Right ventricle myocardium inferior (tissue), 1 donor: ENCODE measurements at regions not wholly inside any gene's neighbourhood (a gene's known extent, or its start where the extent isn't known, plus 50 kb on each side); places are given as distances from the start of the nearest gene placed in this dataset.

Experiments
- ATAC-seq: fragments of 200-7000 bp; cut with Tn5 transposase; one replicate; pipeline ENCODE4 v1.9.1; 2020; ENCODE audit warnings: mild to moderate bottlenecking, moderate library complexity
- DNase-seq: peaks from one replicate; pipeline ENCODE4 v3.0.0; 2021; ENCODE audit errors: missing footprints
- intact Hi-C: fragments of 100-400 bp; cut with DNase I; formaldehyde crosslinking; loops from one replicate; pipeline ENCODE4 v1.11.0; 2022
- donor health status: DM: no; HTN: yes; CAD: no; lungs with severe emphysema.

DNA sequence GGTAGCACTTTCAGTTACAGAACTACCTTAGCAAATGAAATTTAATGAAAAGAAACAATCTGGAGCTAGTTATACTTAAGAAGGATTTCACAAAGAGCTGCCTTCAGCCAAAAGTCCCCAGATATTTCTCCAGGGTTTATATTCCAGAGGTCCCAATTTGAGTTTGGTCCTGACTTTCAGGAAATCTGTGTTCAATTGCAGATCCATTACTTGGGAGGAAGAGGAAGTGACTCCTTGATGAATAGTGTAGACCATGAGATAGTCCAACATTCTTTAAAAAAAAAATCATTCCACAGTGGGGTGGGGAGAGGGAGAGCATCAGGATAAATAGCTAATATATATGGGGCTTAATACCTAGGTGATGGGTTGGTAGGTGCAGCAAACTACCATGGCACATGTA is 117.6 kb upstream of the ARHGAP20 start:
- DNase-seq (no peak), ATAC-seq (no peak)

DNA sequence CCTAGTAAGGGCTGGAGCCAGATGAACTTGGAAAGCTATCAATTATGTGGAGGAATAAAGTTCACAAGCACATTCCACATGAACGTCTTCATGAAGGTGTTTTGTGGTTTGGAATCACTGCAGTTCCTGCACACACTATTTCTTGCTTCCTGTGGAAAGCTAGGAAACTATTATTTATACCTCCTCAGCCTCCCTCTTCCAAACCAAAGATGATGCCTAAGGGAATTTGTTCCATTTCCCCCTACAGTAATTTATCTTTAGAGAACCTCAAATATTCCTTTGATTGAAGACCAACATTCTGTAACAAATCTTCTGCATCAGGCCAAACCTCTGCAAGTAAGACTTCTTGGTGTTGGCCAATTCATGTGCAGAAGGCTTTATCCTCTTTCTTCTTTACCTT is 115.8 kb upstream of the ARHGAP20 start:
- ATAC-seq: no peak
- intact Hi-C loops: no loop called here

More for the DNA sequence above, 117.6 kb upstream of the ARHGAP20 start:
- intact Hi-C loops: no loop called here

DNA sequence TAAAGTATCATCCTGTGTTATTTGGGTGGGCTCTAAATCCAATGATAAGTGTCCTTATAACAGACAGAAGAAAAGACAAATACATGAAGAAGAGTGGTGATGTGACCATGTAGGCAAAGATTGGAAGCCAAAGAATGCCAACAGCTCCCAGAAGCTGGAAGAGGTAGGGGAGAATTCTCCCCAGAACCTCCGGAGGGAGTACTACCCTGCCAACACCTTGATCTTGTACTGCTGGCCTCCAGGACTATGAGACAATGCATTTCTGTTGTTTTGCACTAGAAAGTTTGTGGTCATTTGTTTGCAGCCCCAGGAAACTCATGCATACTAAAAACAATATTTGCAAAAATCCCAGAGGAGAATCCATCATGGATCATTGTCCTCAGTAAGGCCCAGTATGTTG is 115.0 kb upstream of the ARHGAP20 start:
- intact Hi-C loops: no loop called here
- no peak for ATAC-seq

More for the DNA sequence above, 115.8 kb upstream of the ARHGAP20 start:
- no peak for DNase-seq

DNA sequence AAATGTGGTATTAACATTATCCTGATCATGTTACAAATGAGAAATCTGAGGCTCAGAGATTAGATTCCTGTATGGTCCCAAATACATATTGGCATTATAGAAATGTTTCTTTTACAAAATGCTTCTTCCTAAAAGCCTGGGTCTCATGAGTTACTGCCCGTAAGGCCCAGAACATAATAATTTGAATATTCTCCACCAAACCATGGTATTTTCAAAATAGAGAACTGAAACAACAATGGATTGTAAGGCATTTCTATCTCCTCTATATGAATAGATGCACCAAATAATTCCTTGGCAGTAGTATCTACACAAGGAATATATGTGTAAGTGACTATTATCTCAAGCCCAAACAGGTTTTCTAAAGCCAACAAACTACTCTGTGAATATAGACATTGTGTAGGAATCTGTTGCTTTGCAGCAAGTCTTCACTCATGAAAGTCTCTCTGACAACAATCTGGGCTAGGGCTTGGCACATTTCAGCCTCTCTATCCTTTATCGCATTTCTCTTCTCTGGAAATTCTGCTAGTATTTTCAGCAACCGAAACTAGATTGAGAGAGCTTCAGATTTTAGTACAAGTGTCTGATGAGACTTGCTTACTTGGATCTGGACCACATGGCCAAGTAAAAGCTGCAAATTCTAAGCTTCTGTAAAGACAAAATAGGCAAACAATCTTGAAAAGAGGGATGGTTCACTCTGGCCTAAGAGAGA is 112.8 kb upstream of the ARHGAP20 start:
- no peak for DNase-seq
- no peak for ATAC-seq
- intact Hi-C loops: no loop called here

More for the DNA sequence above, 115.0 kb upstream of the ARHGAP20 start:
- DNase-seq: no peak

DNA sequence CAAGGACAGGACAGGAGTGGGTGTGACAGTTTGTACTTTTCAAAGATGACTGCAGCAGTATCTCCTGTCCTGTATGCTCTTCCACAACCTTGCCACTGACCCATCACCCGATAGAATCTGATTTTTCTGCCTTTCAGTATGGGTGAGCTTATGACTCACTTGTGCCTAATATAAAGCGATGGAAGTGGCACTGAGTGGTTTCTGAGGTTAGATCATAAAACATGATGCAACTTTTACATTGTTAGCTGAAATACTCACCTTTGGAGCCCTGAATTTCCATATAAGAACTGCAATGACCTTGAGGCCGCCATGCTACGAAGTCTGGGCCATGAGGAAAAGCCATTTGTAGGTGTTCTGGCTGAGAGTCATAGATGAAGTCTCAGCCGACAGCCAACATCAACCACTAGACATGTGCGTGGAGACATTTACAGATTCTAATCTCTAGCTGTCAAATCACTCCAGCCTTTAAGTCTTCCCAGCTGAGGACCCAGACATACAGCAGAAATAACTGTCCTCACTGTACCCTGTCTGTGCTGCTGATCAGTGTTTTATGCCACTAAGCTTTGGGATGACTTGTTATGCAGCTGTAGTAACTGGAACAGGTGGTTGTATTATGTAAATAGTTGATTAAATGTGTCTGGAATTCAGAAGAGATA is 105.9 kb upstream of the ARHGAP20 start:
- intact Hi-C loops: no loop called here
- ATAC-seq (no peak), DNase-seq (no peak)

DNA sequence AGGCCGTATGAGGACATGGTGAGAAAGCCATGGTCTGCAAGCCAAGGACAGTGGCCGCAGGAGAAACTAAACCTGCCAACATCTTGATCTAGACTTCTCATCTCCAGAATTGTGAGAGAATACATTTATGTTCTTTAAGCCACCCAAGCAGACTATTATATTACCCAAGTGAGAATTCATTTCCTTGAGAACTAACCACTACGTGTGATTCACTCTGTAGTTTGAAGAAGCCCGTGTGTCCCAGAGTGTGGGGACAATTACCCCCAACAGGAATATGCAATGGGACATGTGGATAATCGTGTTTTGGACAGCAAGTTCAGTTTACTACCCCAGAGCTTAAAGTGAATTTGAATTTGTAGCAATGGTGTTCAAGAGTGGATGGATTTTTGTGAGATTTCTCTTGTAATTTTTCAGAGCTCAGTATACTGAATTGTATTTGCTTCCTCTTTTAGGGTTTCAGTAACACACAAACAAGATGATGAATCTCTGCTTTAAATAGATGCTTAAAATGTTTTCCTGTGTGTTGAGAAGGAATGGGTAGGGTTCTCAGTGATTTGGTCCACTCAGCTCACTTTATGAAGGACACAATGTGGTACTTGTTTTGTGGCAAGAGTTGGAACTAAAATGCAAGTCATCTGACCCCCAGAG is 100.0 kb upstream of the ARHGAP20 start:
- no peak for ATAC-seq
- DNase-seq: no peak
- intact Hi-C loops: no loop called here

DNA sequence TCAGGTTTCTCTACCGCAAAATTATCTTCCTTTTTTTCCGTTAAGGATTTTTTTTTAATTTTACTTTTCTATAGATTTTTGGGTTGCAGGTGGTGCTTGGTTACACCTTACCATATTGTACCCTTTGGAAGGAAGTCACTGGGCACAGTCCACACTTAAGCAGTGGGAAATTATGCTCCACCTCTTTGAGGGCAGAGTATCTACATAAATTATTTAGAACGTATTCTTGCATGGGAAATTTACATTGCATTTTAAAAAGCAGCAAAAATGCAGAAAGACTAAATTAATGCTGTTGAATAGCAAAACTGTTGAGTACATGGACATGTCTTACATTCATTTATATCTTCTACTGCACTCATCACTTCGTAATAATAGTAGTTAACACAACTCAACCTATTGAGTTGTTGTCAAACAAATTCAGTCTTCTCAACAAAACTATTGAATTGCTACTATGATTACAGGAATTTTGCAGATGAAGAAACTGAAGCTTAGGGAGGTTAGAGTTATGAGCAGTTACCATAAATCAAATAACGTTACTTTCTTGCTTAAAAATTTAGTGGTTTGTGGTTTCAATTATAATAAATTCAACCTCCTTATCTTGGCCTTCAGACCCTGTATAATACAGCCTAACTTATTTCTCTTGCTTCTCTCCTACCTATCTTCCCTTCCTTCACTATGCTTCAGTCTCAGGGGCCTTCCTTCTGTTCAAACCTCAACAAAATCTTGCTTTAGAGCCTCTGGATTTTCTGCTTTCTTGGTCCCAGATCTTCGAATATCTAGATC is 97.4 kb upstream of the ARHGAP20 start:
- ATAC-seq: no peak
- DNase-seq: no peak
- intact Hi-C loops: no loop called here

DNA sequence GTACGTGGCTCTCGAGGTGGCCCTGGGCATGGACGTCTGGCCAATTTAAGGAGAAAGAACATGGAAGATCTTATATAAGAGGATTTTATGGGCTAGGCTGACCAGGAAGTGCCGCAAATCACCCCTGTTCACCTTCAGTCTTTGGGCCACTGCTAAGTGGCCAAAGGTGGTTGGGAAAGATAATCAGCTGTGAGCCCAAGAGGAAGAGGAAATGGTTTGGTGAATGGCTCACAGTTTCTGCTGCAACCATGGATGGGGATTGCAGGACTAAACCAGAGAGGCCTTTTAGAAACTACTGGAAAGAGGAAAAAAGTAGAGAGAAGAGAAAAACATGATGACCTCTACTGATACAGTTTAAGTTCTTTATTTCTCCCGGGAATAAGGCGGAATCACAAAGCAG is 96.0 kb upstream of the ARHGAP20 start:
- intact Hi-C loops: no loop called here
- ATAC-seq (no peak), DNase-seq (no peak)

DNA sequence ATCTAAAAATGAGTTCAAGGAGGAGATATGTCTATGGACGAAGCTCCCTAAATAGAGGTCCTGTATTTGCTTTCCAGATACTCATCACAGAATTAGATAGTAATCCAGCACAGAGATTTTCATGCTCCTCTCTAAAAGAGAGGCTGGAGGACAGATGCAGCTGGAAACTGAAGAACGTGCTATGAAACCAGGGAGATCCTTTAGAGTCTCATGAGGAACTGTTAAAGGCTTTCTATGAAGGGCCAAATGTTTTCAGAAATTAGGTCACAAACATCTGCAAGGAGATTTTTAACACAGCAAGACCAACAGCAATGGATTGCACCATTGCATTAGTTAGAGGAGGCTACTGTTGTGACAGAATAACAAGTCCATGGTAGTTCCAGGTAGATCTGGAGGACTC is 95.6 kb upstream of the ARHGAP20 start:
- DNase-seq (no peak), ATAC-seq (no peak)
- intact Hi-C loops: no loop called here

DNA sequence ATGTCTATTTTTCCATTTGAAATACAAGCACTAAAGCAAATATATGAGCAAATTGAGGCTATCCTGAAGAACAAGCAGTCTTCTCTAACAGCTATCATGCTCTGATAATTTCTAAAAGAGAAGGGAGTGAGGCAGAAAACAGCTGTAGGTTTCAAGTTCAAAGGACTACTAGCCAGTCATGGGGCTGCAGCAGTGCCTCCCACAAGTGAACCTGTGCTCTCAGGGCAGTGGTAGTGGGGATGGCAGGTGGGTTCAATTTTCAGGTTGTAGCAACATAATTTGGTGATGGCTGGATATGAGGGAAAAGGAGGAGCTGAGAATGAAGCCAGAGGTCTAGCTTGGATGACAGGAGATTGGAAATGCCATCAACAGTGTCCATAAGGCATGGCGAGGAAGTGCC is 93.5 kb upstream of the ARHGAP20 start:
- intact Hi-C loops: no loop called here
- no peak for DNase-seq
- no peak for ATAC-seq

DNA sequence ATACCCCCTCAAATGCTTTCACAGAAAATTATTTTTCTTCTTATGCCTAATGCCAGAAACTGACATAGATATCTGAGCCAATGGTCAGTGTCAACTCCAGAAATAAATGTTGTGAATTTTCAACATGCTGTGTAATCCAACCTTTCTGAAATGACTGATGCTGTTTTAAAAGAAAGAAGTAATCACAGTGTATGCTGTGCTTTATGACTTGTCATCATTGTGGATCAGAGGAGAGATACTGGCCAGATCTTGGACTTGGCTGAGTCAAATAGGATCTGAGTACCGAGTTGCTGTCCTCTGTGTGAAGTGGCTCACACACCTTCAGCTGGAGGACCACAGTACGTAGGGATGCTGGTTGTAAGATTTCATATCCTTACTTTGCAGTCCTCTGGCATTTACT is 89.9 kb upstream of the ARHGAP20 start:
- DNase-seq (no peak), ATAC-seq (no peak)
- intact Hi-C loops: no loop called here

DNA sequence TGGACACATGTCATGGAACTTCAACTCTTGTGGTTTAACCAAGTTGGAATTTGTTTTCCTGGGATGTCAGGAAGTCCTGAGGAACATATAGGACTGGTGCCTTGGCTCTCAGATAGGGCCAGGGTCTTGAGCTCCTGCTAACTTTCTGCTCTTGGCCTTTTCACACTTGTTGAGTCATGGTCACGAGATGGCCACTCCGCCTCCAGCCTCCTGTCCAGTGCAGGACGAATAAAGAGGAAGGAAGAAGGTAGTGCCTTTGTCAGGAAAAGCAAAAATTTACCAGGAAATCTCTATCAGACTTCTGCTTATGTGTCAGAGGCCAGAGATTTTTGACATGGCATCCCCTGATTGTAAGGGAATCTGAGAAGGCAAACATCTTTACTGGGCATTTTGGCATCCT is 89.1 kb upstream of the ARHGAP20 start:
- DNase-seq: no peak
- ATAC-seq: no peak
- intact Hi-C loops: no loop called here

DNA sequence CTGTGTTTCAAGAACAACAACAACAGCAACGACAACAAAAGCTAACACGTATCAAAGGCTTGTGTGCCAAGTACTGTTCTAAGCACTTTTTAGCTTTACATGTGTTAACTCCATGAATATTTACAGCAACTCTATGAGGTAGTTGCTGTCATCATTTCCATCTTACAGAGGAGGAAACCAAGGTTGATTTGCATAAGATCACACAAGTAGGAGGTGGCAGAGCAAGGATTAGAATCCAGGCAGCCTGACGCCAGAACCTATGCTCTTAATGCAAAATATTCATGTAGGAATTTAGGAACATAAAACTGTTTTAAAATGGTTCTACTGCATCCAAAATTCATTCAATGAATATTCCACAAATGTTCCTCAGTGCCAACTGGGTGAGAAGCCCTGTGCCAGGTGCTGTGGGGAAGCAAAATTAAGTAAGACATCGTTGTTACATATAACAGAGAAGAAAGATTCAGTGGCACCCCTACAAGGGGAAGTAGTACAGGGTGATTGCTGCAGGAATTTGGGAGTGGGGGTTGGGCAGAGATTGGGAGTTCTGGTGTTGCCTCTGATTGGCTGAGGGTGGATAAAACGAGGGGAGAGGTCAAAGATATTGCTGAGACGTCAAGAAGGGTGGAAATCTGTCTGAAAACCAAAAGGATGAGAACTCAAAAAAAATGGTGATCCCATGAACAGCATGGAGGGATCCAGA is 86.1 kb upstream of the ARHGAP20 start:
- intact Hi-C loops: no loop called here
- ATAC-seq (no peak), DNase-seq (no peak)

DNA sequence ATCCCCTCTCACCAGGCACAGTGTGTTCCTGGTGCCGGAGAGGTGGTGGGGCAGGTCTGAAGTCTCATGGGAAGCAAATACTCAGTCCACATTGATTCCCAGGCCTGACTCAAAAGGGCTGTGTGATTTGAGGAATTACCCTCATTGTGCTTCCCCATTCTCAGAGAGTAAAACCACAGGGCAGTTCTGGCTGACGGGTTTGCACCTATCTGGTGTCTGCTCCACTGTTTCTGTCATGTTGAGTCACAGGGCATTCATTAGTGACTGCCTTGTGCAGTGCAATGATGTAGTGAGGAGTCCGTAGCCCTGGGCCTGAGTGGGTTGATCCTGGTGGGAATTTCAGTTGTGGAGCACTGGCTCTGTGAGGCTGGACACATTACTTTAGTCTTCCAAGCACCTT is 85.2 kb upstream of the ARHGAP20 start:
- DNase-seq (no peak), ATAC-seq (no peak)
- intact Hi-C loops: no loop called here

DNA sequence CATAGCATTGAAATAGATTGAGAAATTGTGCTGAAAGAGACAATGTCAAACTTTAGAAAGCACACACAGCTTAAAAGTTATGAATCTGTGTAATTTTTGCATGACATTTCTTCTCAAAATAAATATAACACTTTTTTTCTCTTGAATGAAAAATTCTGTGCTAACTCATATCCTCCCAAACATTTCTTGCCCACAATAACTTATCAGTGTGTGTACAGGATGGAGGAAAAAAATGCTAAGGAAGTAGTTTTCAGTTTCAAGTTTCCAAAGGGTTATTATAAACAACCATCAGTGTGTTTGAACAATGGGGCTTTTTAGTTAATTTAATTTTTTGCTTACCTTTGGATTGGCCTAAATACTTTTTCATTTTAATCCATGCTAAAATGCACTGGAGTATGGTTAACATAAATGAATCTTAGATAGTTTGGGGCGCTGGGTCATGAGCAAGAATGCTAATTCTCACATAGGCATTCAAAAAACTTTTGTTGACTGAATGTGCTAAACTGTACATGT is 82.9 kb upstream of the ARHGAP20 start:
- intact Hi-C loops: no loop called here
- no peak for ATAC-seq
- no peak for DNase-seq

DNA sequence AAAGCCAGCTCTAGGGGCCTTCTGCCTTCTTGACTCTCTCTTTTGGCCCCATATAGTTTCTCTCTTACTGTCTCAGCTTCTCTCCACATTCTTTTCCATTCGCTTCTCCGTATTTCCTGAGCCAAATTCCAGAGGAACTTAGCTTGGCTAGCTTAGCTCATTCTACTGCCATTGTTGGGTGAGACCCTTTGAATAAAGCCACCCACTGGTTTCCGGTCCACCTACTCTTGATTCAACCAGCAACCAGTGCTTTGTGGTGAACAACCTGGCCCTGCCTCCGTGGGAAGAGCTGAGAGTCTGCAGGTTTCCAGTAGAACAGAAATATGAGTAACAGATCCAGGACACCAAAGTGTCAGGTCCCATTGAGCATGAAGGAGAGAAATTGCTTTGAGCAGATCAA is 81.3 kb upstream of the ARHGAP20 start:
- DNase-seq (no peak), ATAC-seq (no peak)
- intact Hi-C loops: no loop called here

DNA sequence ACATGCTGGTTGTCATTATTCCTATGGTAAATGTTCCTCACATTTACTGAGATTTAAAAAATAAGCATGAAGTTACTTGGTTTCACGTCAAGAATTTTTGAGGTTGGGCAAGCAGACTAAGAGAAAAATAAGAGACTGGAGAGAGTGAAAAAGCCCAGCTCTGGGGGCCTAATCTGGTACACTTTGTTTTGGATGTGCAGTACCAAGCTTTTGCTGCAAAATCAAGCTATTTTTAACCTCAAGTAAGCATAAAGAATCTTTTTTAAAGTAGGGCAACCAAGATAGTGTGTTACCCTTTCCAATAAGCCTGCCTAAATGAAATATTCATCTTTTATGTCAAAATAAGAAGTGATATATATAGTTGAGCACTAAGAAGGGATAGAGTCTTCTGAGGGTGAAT is 79.4 kb upstream of the ARHGAP20 start:
- intact Hi-C loops: no loop called here
- no peak for DNase-seq
- ATAC-seq: no peak

DNA sequence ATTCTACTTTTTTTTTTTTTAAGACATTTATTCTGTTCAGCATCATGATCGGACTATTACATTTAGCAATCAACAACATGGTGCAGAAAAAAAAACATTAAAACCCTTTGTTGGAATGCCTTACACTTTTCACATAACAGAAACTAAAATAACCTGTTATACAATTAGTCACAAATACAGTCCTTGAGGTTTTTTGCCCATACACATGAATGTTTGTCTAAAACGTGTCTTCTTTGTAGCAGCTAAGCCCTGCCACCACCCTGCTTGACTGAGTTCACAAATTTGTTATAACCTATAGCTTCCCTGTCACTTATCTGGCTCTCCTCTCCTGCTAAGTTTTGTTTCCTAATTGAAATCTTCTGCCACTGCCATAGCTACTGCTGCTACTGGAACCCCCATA is 75.4 kb upstream of the ARHGAP20 start:
- ATAC-seq (no peak), DNase-seq (no peak)

More for the DNA sequence above, 75.4 kb upstream of the ARHGAP20 start:
- intact Hi-C loops: no loop called here
